NAMALWA (cell line): ENCODE measurements at regions not wholly inside any gene's neighbourhood (a gene's known extent, or its start where the extent isn't known, plus 50 kb on each side); places are given as distances from the start of the nearest gene placed in this dataset.

ENCODE experiments used
- DNase-seq: peaks from one replicate; pipeline ENCODE4 v3.0.0-alpha.2; 2015; ENCODE audit warnings: low spot score

- DNase-seq: no peak
Measured at GRCh38 chr6:112725541-112726085, 378.5 kb downstream of the RFPL4B start.

- no peak for DNase-seq
Measured at GRCh38 chr6:112735129-112735528, 388.0 kb downstream of the RFPL4B start.

GRCh38 chr6:112739766-112740165, 392.6 kb downstream of the RFPL4B start:
- no peak for DNase-seq

- no peak for DNase-seq
Measured at GRCh38 chr6:112743323-112743722, 396.2 kb downstream of the RFPL4B start.

- DNase-seq: no peak
Measured at GRCh38 chr6:112744827-112745226, 397.7 kb downstream of the RFPL4B start.

- no peak for DNase-seq
Measured at GRCh38 chr6:112745765-112746164, 398.6 kb downstream of the RFPL4B start.

GRCh38 chr6:112749673-112750072, 402.5 kb downstream of the RFPL4B start:
- DNase-seq: no peak

- peak; percentile 2 for DNase-seq
Measured at GRCh38 chr6:112752305-112752704, 405.2 kb downstream of the RFPL4B start.

GRCh38 chr6:112752791-112753190, 405.7 kb downstream of the RFPL4B start:
- DNase-seq: no peak

GRCh38 chr6:112760831-112761230, 413.7 kb downstream of the RFPL4B start:
- no peak for DNase-seq

- DNase-seq: no peak
Measured at GRCh38 chr6:112761740-112762139, 414.6 kb downstream of the RFPL4B start.

- no peak for DNase-seq
Measured at GRCh38 chr6:112764377-112764776, 417.2 kb downstream of the RFPL4B start.

GRCh38 chr6:112770308-112770707, 423.2 kb downstream of the RFPL4B start:
- no peak for DNase-seq

- no peak for DNase-seq
Measured at GRCh38 chr6:112773187-112773586, 426.1 kb downstream of the RFPL4B start.

- no peak for DNase-seq
Measured at GRCh38 chr6:112774319-112774718, 427.2 kb downstream of the RFPL4B start.

GRCh38 chr6:112780498-112781096, 433.5 kb downstream of the RFPL4B start:
- DNase-seq: peak; percentile 83

- DNase-seq: no peak
Measured at GRCh38 chr6:112781241-112781640, 434.1 kb downstream of the RFPL4B start.

GRCh38 chr6:112785408-112785807, 438.3 kb downstream of the RFPL4B start:
- DNase-seq: no peak

- DNase-seq: no peak
Measured at GRCh38 chr6:112786801-112787200, 439.7 kb downstream of the RFPL4B start.

GRCh38 chr6:112787371-112787770, 440.2 kb downstream of the RFPL4B start:
- DNase-seq: no peak

GRCh38 chr6:112795316-112795715, 448.2 kb downstream of the RFPL4B start:
- DNase-seq: no peak

- DNase-seq: no peak
Measured at GRCh38 chr6:112796712-112797111, 449.6 kb downstream of the RFPL4B start.

- no peak for DNase-seq
Measured at GRCh38 chr6:112799889-112800288, 452.8 kb downstream of the RFPL4B start.

- DNase-seq: no peak
Measured at GRCh38 chr6:112800439-112800838, 453.3 kb downstream of the RFPL4B start.
